GM19438 (cell line): ENCODE measurements at regions not wholly inside any gene's neighbourhood (a gene's known extent, or its start where the extent isn't known, plus 50 kb on each side); places are given as distances from the start of the nearest gene placed in this dataset.
"Not testable (repeated sequence)": the region's sequence is repeated elsewhere in the genome, so short reads cannot be mapped to it uniquely, and the experiment has no call there.

Experiments used
- ATAC-seq: cut with Tn5 transposase; IDR thresholded peaks from one replicate; pipeline ENCODE4 v1.9.1; 2021; ENCODE audit warnings: low read depth; ENCODE audit not compliant: unreplicated experiment

- no peak for ATAC-seq
Measured at GRCh38 chr9:32142074-32142473, 242.4 kb upstream of the ACO1 start.

- ATAC-seq = not testable (repeated sequence)
Measured at GRCh38 chr9:32148553-32148952, 235.9 kb upstream of the ACO1 start.

DNA sequence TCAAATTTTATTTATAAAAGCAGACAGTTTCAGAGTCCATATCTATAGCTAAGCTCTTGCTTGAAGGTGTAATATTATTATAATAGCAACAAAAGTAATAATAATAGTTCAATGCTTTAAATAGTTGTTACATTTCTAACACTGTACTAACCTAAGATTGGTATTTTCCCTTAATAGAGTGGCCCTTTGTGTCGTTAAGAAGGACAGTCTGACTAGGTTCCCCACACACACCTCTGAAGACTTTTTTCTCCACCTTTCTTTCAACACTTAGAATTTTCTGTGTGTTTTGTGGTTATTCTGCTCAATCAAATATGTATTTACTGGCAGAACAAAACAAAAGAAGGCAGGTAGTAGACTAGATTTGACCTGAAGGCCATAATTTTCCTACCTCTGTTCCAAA lies 223.2 kb upstream of the ACO1 start:
- no peak for ATAC-seq

- peak; percentile 81 for ATAC-seq
Measured at GRCh38 chr9:32161720-32162119, 222.7 kb upstream of the ACO1 start.

DNA sequence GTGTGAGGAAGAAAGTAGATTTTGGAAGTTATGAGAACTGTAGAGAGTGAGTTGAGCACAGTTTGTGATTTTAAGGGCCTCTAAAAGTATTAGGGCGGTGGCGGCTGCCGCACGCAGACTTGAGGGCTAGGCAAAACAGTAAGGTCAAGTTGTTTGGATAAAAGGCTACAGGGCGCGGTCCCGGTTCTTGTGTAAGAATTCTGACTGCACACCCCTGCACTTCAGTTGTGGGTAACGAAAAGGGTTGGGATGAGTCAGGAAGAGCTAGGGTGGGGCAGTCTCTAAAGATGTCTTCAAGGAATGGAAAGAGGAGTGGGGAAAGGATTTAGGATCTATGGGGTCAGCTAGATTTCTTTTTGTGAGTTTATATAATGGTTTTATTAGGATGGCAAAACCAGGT lies 218.1 kb upstream of the ACO1 start:
- not testable (repeated sequence) for ATAC-seq

DNA sequence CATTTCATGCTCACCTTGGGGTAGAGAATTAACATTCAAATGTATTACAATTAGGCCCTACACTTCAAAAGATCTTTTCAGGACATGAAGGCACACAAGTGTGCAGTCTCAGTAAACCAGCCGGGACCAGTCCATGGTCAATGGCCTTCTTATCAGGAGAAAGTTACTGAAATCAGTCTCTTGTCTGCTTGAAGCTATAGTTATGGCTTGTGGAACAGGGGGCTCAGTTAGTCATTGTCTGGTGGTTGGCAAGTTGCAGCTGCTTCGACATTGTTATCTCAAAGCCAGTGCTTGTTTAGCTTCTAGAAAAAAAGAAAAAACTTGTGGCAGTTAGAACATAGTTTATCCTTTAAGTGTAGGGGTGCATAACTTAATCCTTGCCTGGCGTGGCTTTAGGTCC lies 213.1 kb upstream of the ACO1 start:
- no peak for ATAC-seq

GRCh38 chr9:32172256-32172655 lies 212.2 kb upstream of the ACO1 start:
- no peak for ATAC-seq

DNA sequence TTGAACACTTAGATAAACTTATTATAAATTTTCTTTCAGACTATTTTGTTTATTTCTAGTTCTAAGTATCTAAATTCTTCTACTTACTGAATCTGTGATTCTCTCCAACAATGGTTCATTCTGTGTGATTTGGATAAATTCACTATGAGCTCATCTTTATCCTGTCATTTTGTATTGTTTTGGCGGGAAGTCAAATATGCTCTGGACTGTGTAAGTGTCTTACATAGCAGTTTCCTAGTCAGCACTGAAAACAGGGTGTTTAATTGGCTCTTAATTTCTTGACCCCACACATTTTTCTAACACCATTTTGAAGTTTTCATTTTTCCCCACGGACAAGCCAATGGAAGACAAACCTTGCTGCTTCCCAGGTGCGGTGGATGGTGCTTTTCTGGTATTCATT lies 207.0 kb upstream of the ACO1 start:
- no peak for ATAC-seq

DNA sequence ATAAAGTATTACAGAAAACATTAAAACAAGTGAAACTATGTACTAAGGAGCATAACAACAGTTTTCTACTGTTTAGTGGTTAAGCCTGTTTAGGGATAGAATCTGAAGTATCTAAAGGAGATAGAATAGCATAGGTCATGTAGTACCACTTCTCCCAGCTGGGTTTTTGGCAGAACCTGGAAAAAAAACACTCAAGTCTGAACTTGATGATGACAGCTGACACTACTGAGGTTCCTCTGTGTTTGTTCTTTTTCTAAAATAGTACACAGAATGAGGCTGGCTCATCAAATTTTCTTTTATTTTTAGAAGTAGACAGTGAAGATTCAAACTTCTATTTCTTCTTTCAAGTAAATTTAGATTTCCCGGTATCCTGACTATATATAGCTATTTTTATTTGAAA lies 203.8 kb upstream of the ACO1 start:
- no peak for ATAC-seq

DNA sequence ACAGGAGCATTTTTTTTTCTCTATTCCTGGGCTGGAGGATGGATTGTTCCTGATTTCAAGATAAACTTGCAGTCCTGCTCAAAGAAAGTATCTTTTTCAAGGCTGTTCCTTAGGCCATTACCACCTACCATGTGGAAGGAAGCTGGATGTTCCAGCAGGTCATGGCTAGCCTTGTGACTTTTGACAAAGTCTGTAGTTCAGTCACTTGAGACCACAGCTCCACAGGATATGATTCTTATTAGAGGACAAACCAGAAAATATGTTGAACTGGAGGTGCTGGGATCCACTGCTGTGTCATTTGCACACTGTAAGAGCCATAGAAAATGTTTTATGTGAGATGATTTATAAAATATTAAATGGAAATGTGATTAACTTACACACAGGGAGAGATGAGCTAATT lies 184.2 kb upstream of the ACO1 start:
- no peak for ATAC-seq

- ATAC-seq = no peak
Measured at GRCh38 chr9:32200896-32201295, 183.5 kb upstream of the ACO1 start.

DNA sequence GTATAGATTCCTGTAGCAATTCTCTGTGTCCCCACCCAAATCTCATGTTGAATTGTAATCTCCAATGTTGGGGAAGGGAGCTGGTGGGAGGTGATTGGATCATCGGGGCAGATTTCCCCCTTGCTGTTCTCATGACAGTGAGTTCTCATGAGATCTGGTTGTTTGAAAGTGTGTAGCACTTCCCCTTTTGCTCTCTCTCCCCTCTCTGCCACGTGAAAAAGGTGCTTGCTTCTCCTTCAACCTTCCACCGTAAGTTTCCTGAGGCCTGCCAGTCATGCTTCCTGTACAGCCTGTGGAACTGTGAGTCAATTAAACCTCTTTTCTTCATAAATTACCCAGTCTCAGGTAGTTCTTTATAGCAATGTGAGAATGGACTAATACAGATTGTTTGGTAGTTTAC lies 175.3 kb upstream of the ACO1 start:
- not testable (repeated sequence) for ATAC-seq

GRCh38 chr9:32218100-32218767 lies 166.2 kb upstream of the ACO1 start:
- peak; percentile 99 for ATAC-seq

DNA sequence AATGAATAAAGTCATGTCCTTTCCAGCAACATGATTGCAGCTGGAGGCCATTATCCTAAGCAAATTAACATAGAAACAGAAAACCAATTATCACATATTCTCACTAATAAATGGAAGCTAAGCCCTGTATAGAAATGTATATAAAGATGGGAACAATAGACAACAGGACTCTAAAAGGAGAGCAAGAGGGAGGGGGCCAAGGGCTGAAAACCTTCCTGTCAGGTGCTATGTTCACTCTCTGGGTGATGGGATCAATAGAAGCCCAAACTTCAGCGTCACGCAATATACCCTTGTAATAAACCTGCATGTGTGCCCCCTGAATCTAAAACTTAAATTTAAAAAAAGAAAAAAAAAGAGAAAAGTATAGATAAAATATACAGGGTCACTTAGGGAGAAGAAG lies 163.7 kb upstream of the ACO1 start:
- ATAC-seq = no peak

GRCh38 chr9:32234451-32234850 lies 150.0 kb upstream of the ACO1 start:
- no peak for ATAC-seq

GRCh38 chr9:32247168-32247567 lies 137.3 kb upstream of the ACO1 start:
- no peak for ATAC-seq

GRCh38 chr9:32248189-32248712 lies 136.2 kb upstream of the ACO1 start:
- no peak for ATAC-seq

DNA sequence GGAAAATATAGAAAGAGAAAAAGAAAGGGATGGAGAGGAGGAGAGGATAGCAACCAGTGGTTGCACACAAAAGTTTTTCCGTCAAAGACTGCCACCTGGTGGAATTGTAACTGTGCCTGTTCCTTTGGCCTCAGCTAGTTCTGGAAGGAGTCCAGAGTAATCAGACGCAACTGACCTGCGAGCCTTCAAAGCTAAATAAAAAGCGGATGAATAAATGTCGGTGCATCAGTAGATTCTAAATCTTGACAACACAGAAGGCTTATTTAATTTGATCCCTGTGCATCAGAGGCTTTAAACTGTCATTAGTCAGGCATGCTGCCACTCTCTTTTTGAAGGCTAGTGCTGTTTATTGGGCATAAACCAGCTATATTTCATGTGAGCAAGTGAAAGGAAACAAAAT lies 132.9 kb upstream of the ACO1 start:
- peak; percentile 70 for ATAC-seq

DNA sequence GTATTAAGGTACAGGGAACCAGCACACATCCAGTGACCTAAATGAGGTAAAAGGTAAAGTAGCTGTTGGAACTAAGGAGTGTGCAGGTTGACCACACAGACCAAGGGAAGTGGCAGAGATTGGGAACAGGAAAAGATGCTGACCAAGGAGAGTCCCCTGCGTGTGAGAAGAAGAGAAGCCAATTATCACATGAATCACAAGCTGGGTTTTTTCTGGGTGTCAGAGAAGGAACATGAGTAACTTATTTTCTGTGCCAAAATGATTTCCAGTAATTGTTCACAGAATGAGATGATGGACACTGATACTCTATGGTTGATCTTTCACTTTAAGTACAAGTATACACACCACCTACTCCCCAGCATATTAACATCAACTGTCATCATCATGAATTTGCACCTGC lies 130.7 kb upstream of the ACO1 start:
- ATAC-seq = no peak

- ATAC-seq = no peak
Measured at GRCh38 chr9:32255026-32255425, 129.4 kb upstream of the ACO1 start.

DNA sequence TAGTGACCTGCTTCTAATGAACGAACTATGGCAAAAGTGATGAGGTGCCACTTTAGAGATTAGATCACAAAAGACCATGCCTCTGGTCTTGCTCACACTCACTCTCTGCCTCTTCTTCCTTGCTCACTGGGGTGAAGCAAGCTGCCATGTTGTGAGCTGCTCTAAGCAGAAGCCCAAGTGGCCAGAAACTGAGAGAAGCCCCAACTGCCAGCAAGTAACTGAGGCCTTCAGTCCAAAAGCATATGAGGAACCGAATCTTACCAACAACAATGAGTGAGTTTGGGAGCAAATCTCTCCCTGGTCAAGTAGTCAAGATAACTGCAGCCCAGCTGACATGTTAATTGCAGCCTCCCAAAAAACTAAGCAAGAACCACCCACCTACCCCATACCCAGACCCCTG lies 126.0 kb upstream of the ACO1 start:
- no peak for ATAC-seq

DNA sequence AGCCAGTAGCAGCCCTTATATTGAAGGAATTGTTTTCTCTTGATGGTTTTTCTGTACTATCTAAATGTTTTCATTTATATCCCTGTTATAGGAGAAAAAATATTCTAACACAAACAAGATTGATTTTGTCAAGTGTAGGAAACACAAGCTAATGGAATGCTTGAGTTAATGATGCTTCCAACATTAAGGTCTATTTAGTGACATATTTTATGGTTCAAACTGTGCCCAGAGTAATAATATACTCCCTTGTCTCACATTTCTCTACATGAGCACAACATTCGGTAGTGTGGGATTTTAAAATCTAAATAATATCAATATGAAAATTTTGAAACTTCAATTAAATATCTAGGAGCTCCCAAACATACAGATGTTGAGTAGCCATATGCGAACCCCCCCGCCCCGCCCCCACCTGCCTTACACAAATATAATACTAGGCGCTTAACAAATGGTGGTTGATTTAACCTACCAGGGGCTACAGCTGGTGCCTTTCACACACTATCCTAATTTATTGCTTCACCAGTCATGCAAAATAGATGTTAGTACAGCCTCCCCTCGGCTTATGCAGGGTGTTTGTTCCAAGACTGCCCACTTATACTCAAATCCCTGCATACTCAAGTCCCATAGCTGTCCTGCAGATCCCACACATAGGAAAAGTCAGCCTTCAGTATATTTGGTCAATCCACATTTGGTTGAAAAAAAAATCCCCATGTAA lies 124.1 kb upstream of the ACO1 start:
- ATAC-seq = no peak
